ENCODE measurements at regions not wholly inside any gene's neighbourhood (a gene's known extent, or its start where the extent isn't known, plus 50 kb on each side); places are given as distances from the start of the nearest gene placed in this dataset.

- Histone ChIP-seq H3K9me3 (replicated peaks; ENCODE audit: control insufficient read depth, insufficient read depth, low read length) (no peaks in the 10 kb centered on the region; the same call in 2 of the 3 replicates), H3K27me3 (replicated peaks in 1 of 2; ENCODE audit: control insufficient read depth in 2 of 2, insufficient read depth in 2 of 2, low read length in 1 of 2) (no peaks in the 10 kb centered on the region), H3K27ac (ENCODE audit: control insufficient read depth, insufficient read depth) (no peak overlapping the region), H2AFZ (ENCODE audit: control insufficient read depth, low read depth, low read length) (no peak overlapping the region), H3K4me2 (ENCODE audit: control insufficient read depth, insufficient read depth) (no peak overlapping the region), H4K20me1 (ENCODE audit: control insufficient read depth, insufficient read depth) (no peaks in the 10 kb centered on the region), H3K4me1 (ENCODE audit: control insufficient read depth, insufficient read depth, low read length) (no peaks in the 10 kb centered on the region), H3K79me2 (ENCODE audit: control insufficient read depth, insufficient read depth, low read length) (no peaks in the 10 kb centered on the region), H3K4me3 (no peak overlapping the region), H3K36me3 (ENCODE audit: control insufficient read depth in 2 of 2, insufficient read depth in 2 of 2, low read length in 1 of 2) (no peaks in the 10 kb centered on the region), H3K9ac (ENCODE audit: control insufficient read depth, insufficient read depth, low read length) (no peak overlapping the region)
- no peak for DNase-seq (ENCODE audit: low read depth, low spot score)
- ChIA-PET SMC1A (ENCODE audit: uncharacterized antibody, unreplicated experiment) (no interaction called here), CTCF (no interaction called here), RAD21 (ENCODE audit: unreplicated experiment) (no interaction called here), POLR2A (no interaction called here)
- intact Hi-C loops (cut with micrococcal nuclease; ENCODE audit: unreplicated experiment): no loop called here
- in situ Hi-C loops (cut with MboI): no loop called here
- ATAC-seq: no peak
- FAIRE-seq: no peak
- BruUV-seq (replicated peaks): no TSS peak
- WGBS (ENCODE audit: insufficient coverage, insufficient replicate concordance, low lambda C conversion rate, missing lambda C conversion rate): 17% methylated on average over 4 of the region's 4 CpGs
- TF ChIP-seq SMAD5 (IDR thresholded peaks at IDR 0.05; ENCODE audit: low read depth) (no peak), CBFB (IDR thresholded peaks at IDR 0.05; ENCODE audit: low read depth) (no peak), SRF (IDR thresholded peaks at IDR 0.05; ENCODE audit: low read depth in 2 of 2, low read length in 2 of 2) (no peak), RAD51 (IDR thresholded peaks at IDR 0.05) (no peak), SREBF2 (IDR thresholded peaks at IDR 0.05; ENCODE audit: low read length) (no peak), RFX5 (IDR thresholded peaks at IDR 0.05; ENCODE audit: low read depth, low read length) (no peak), RB1 (IDR thresholded peaks at IDR 0.05; ENCODE audit: borderline replicate concordance) (no peak), BACH1 (IDR thresholded peaks at IDR 0.05; ENCODE audit: borderline replicate concordance) (no peak), LARP7 (IDR thresholded peaks at IDR 0.05) (no peak), ESRRA (IDR thresholded peaks at IDR 0.05; ENCODE audit: low read length) (no peak), EED (IDR thresholded peaks at IDR 0.05; ENCODE audit: low read depth) (no peak)
These were observed 63.1 kb upstream of the NDN start for GRCh38 chr15:23750179-23750578.

DNA sequence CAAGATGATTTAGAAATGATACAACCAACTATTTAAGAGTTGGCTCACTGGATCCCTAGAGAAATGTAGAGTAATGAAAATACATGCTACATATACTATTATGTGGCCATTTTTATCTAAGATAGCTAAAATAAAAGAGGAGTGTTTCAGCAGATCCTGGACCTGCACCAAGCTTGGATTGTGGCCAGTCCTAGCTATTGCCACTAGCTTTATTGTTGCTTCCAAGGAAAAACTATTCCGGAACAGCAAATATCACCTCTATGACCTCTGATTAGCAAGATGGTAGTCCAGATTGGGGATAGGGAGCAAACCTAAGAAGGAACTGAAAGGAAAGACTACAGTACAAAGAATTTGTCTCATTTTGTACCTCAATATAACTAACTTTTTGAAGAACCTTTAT lies 63.7 kb upstream of the NDN start:
- TF ChIP-seq ZBED1 (IDR thresholded peaks at IDR 0.05; ENCODE audit: borderline replicate concordance) (no peak), MYB (IDR thresholded peaks at IDR 0.05; ENCODE audit: borderline replicate concordance, low read depth, low read length) (no peak)
- TF ChIP-seq, protein P1, sequence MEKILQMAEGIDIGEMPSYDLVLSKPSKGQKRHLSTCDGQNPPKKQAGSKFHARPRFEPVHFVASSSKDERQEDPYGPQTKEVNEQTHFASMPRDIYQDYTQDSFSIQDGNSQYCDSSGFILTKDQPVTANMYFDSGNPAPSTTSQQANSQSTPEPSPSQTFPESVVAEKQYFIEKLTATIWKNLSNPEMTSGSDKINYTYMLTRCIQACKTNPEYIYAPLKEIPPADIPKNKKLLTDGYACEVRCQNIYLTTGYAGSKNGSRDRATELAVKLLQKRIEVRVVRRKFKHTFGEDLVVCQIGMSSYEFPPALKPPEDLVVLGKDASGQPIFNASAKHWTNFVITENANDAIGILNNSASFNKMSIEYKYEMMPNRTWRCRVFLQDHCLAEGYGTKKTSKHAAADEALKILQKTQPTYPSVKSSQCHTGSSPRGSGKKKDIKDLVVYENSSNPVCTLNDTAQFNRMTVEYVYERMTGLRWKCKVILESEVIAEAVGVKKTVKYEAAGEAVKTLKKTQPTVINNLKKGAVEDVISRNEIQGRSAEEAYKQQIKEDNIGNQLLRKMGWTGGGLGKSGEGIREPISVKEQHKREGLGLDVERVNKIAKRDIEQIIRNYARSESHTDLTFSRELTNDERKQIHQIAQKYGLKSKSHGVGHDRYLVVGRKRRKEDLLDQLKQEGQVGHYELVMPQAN (conservative IDR thresholded peaks at IDR 0.05): no peak
- no TSS peak for BruUV-seq (replicated peaks)
- 56% methylated on average over 1 of the region's 1 CpG for WGBS (ENCODE audit: insufficient coverage, insufficient replicate concordance, low lambda C conversion rate, missing lambda C conversion rate)
- H2AFZ ChIP-seq (ENCODE audit: control insufficient read depth, low read depth, low read length): no peak overlapping the region
- SMC1A ChIA-PET (ENCODE audit: uncharacterized antibody, unreplicated experiment): no interaction called here
- H3K27me3 ChIP-seq (replicated peaks in 1 of 2; ENCODE audit: control insufficient read depth in 2 of 2, insufficient read depth in 2 of 2, low read length in 1 of 2): no peaks in the 10 kb centered on the region
- no peak for FAIRE-seq
- POLR2A ChIA-PET: no interaction called here
- H3K9me3 ChIP-seq (replicated peaks; ENCODE audit: control insufficient read depth, insufficient read depth, low read length): no peaks in the 10 kb centered on the region; the same call in 2 of the 3 replicates
- H3K79me2 ChIP-seq (ENCODE audit: control insufficient read depth, insufficient read depth, low read length): no peaks in the 10 kb centered on the region
- H4K20me1 ChIP-seq (ENCODE audit: control insufficient read depth, insufficient read depth): no peaks in the 10 kb centered on the region
- no peaks in the 10 kb centered on the region for H3K4me1 ChIP-seq (ENCODE audit: control insufficient read depth, insufficient read depth, low read length)
- no peaks in the 10 kb centered on the region for H3K36me3 ChIP-seq (ENCODE audit: control insufficient read depth in 2 of 2, insufficient read depth in 2 of 2, low read length in 1 of 2)
- H3K9ac ChIP-seq (ENCODE audit: control insufficient read depth, insufficient read depth, low read length): no peak overlapping the region
- no peak overlapping the region for H3K4me3 ChIP-seq
- in situ Hi-C loops (cut with MboI): no loop called here
- no peak overlapping the region for H3K4me2 ChIP-seq (ENCODE audit: control insufficient read depth, insufficient read depth)
- no peak for ATAC-seq
- no peak for DNase-seq (ENCODE audit: low read depth, low spot score)
- intact Hi-C loops (cut with micrococcal nuclease; ENCODE audit: unreplicated experiment): no loop called here
- CTCF ChIA-PET: no interaction called here
- RAD21 ChIA-PET (ENCODE audit: unreplicated experiment): no interaction called here
- no peak overlapping the region for H3K27ac ChIP-seq (ENCODE audit: control insufficient read depth, insufficient read depth)

Measured in GM12878 (cell line).